Vagina (tissue), 2 donors: ENCODE measurements at regions not wholly inside any gene's neighbourhood (a gene's known extent, or its start where the extent isn't known, plus 50 kb on each side); places are given as distances from the start of the nearest gene placed in this dataset.

Experiments
- DNase-seq, 2 donors: peaks; one replicate each; pipeline ENCODE4 v3.0.0-alpha.2; 2017; ENCODE audit errors: extremely low spot score in 2 of 2
- H3K27ac ChIP-seq: fragments of 200-600 bp; sonication (generic); one replicate; pipeline ENCODE4 v1.5.1; 2019
- H3K27me3 ChIP-seq: fragments of 200-600 bp; sonication (generic); one replicate; pipeline ENCODE4 v1.5.1; 2019
- H3K36me3 ChIP-seq, 2 donors: fragments of 200-600 bp; sonication (generic); one replicate each; pipeline ENCODE4 v1.5.1; 2017 to 2019
- H3K4me1 ChIP-seq: fragments of 200-600 bp; sonication (generic); one replicate; pipeline ENCODE4 v1.5.1; 2019
- H3K4me3 ChIP-seq, 2 donors: fragments of 200-600 bp; sonication (generic); 1 replicate in 1 of 2; 2 replicates in 1 of 2; pipeline ENCODE4 v1.5.1; 2016 to 2019
- H3K9me3 ChIP-seq: fragments of 200-600 bp; sonication (generic); one replicate; pipeline ENCODE4 v1.5.1; 2019
- POLR2A ChIP-seq, 2 donors: fragments of 450-650 bp; IDR thresholded peaks; one replicate each; pipeline ENCODE4 v1.6.1; 2017; ENCODE audit warnings: antibody characterized with exemption in 2 of 2, mild to moderate bottlenecking in 2 of 2, moderate library complexity in 2 of 2
- POLR2AphosphoS5 ChIP-seq, 2 donors: sonication (generic); formaldehyde crosslinking; IDR thresholded peaks; one replicate each; pipeline ENCODE4 v1.9.0; 2017; ENCODE audit warnings: antibody characterized with exemption in 2 of 2, mild to moderate bottlenecking in 2 of 2, low read depth in 1 of 2; ENCODE audit not compliant: insufficient read depth in 1 of 2
- intact Hi-C: fragments of 100-400 bp; cut with DNase I; formaldehyde crosslinking; loops from one replicate; pipeline ENCODE4 v1.15.1; 2023
- TF ChIP-seq, protein P1 (sequence below), 3 experiments: fragments of 450-650 bp in 2 of 3; fragments of 200-600 bp in 1 of 3; sonication (generic) in 1 of 3; IDR thresholded peaks; one replicate each; pipeline ENCODE4 v1.5.1; 2017 to 2019; ENCODE audit warnings: antibody characterized with exemption in 3 of 3, mild to moderate bottlenecking in 2 of 3, moderate library complexity in 2 of 3

GRCh38 chr2:34193164-34193563 lies 594.1 kb upstream of the FAM98A start:
- Histone ChIP-seq H3K27ac (no peak overlapping the region), H3K36me3 (no peaks in the 10 kb centered on the region), H3K4me3 (no peak overlapping the region), H3K9me3 (no peaks in the 10 kb centered on the region), H3K27me3 (no peaks in the 10 kb centered on the region), H3K4me1 (no peaks in the 10 kb centered on the region)
- TF ChIP-seq POLR2A (IDR thresholded peaks at IDR 0.05) (no peak), POLR2AphosphoS5 (IDR thresholded peaks at IDR 0.05; ENCODE audit: insufficient read depth in 1 of 2, low read depth in 1 of 2) (no peak)
- TF ChIP-seq, protein P1, sequence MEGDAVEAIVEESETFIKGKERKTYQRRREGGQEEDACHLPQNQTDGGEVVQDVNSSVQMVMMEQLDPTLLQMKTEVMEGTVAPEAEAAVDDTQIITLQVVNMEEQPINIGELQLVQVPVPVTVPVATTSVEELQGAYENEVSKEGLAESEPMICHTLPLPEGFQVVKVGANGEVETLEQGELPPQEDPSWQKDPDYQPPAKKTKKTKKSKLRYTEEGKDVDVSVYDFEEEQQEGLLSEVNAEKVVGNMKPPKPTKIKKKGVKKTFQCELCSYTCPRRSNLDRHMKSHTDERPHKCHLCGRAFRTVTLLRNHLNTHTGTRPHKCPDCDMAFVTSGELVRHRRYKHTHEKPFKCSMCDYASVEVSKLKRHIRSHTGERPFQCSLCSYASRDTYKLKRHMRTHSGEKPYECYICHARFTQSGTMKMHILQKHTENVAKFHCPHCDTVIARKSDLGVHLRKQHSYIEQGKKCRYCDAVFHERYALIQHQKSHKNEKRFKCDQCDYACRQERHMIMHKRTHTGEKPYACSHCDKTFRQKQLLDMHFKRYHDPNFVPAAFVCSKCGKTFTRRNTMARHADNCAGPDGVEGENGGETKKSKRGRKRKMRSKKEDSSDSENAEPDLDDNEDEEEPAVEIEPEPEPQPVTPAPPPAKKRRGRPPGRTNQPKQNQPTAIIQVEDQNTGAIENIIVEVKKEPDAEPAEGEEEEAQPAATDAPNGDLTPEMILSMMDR (IDR thresholded peaks at IDR 0.05): no peak
- no peak for DNase-seq
- intact Hi-C loops: no loop called here

DNA sequence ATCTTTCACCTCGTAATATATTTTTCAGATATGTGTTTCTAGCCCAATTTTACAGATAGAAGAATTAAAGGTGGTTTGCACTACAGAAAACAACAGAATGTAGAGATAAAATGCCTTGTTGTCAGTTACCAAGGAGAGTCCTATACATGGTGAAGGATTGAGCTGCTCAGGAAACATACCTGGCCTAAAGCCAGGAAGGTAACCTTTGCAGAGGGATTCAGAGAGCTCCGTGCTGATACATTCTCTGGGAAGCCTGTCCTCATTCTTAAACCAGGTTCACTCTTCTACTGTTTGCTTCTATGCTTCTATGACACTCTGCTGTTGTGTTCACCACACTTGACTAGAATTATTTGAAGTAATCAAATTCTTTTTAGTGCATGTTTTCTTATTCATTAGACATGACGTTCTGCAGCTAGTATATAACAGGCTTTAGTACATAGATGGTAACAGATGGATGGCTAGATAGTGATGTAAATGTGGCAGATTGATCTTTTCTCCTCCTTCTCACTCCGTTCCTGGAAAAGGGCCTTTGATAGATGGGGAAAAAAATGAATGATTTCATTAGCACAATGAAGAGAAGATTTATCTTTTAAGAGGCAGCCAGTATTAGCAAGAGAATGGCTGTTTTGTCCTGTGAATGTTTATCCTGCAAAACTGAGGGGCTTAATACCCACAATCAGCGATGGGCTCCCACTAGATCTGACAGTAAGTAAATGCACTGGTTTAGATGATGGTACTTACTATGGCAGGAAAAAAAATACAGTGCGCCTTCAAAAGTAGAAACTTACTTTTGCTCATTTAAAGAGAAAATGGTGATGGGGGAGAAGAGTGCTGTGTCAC lies 589.6 kb upstream of the FAM98A start:
- Histone ChIP-seq H3K27me3 (no peaks in the 10 kb centered on the region), H3K27ac (no peak overlapping the region), H3K4me3 (no peak overlapping the region), H3K9me3 (no peaks in the 10 kb centered on the region), H3K36me3 (no peaks in the 10 kb centered on the region), H3K4me1 (no peaks in the 10 kb centered on the region)
- intact Hi-C loops: no loop called here
- TF ChIP-seq, protein P1 (IDR thresholded peaks at IDR 0.05): no peak
- no peak for TF ChIP-seq POLR2A (IDR thresholded peaks at IDR 0.05)
- TF ChIP-seq POLR2AphosphoS5 (IDR thresholded peaks at IDR 0.05; ENCODE audit: insufficient read depth in 1 of 2, low read depth in 1 of 2): no peak
- no peak for DNase-seq

DNA sequence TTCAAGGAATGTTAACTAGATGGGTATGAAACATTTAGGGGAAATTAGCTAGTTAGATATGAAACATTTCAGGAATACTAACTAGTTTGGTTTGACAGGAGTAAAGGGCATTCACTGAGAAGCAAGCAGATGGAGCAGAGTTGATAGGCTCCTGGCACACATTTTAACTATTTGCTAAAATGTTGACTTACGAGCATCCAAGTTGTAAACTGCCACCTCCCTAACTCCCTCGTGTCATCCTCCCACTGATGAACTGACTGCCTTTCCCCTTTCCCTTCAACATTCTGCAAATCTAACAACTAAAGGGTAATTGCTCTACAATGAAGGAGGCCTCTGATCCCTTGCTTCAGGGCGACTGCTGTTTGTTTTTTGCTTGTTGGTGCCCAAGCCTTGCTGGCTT lies 580.4 kb upstream of the FAM98A start:
- intact Hi-C loops: no loop called here
- no peaks in the 10 kb centered on the region for H3K4me1 ChIP-seq
- TF ChIP-seq POLR2AphosphoS5 (IDR thresholded peaks at IDR 0.05; ENCODE audit: insufficient read depth in 1 of 2, low read depth in 1 of 2) (no peak), POLR2A (IDR thresholded peaks at IDR 0.05) (no peak)
- TF ChIP-seq, protein P1 (IDR thresholded peaks at IDR 0.05): no peak
- no peak overlapping the region for H3K27ac ChIP-seq
- H3K9me3 ChIP-seq: no peaks in the 10 kb centered on the region
- no peaks in the 10 kb centered on the region for H3K27me3 ChIP-seq
- H3K4me3 ChIP-seq: no peak overlapping the region
- no peaks in the 10 kb centered on the region for H3K36me3 ChIP-seq
- DNase-seq: no peak

DNA sequence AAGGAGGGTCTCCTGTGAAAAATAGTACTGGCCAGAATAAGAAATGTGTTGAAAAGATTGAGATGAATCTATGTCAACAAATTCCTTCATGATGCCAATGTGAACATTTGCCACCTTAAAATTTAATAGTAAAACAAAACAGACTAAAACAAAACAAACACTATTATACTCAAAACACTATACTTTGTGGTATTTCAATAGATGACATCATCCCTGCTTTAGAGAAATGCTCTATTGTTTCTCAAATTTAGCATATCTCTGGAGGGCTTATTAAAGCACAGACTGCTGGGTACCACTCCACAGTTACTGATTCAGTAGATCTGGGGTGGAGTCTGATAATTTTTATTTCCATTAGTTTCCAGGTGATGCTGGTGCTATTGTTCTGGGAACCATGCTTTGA lies 579.4 kb upstream of the FAM98A start:
- H3K27me3 ChIP-seq: no peaks in the 10 kb centered on the region
- H3K4me1 ChIP-seq: no peaks in the 10 kb centered on the region
- DNase-seq: no peak
- no peak for TF ChIP-seq POLR2A (IDR thresholded peaks at IDR 0.05)
- TF ChIP-seq, protein P1 (IDR thresholded peaks at IDR 0.05): no peak
- no peak for TF ChIP-seq POLR2AphosphoS5 (IDR thresholded peaks at IDR 0.05; ENCODE audit: insufficient read depth in 1 of 2, low read depth in 1 of 2)
- intact Hi-C loops: no loop called here
- H3K27ac ChIP-seq: no peak overlapping the region
- no peak overlapping the region for H3K4me3 ChIP-seq
- H3K36me3 ChIP-seq: no peaks in the 10 kb centered on the region
- H3K9me3 ChIP-seq: no peaks in the 10 kb centered on the region

GRCh38 chr2:34176693-34177092 lies 577.6 kb upstream of the FAM98A start:
- Histone ChIP-seq H3K9me3 (no peaks in the 10 kb centered on the region), H3K36me3 (no peaks in the 10 kb centered on the region), H3K27ac (no peak overlapping the region), H3K4me3 (no peak overlapping the region), H3K27me3 (no peaks in the 10 kb centered on the region), H3K4me1 (no peaks in the 10 kb centered on the region)
- DNase-seq: no peak
- intact Hi-C loops: no loop called here
- TF ChIP-seq POLR2AphosphoS5 (IDR thresholded peaks at IDR 0.05; ENCODE audit: insufficient read depth in 1 of 2, low read depth in 1 of 2) (no peak), POLR2A (IDR thresholded peaks at IDR 0.05) (no peak)
- TF ChIP-seq, protein P1 (IDR thresholded peaks at IDR 0.05): no peak
